Mammary epithelial cell (primary cell): ENCODE measurements at regions not wholly inside any gene's neighbourhood (a gene's known extent, or its start where the extent isn't known, plus 50 kb on each side); places are given as distances from the start of the nearest gene placed in this dataset.

ENCODE experiments used
- EZH2 ChIP-seq: IDR thresholded peaks from 2 replicates; pipeline ENCODE4 v1.6.1; 2012; ENCODE audit warnings: low read length, inconsistent platforms, borderline replicate concordance
- TF ChIP-seq, protein P1 (sequence below), 2 donors: IDR thresholded peaks in 1 of 2; conservative IDR thresholded peaks in 1 of 2; 2 replicates each; pipeline ENCODE4 v1.5.1; 2011 to 2012; ENCODE audit warnings: inconsistent platforms in 2 of 2, low read length in 2 of 2, mild to moderate bottlenecking in 2 of 2, control low read depth in 1 of 2, low read depth in 1 of 2; ENCODE audit not compliant: insufficient read depth in 1 of 2; ENCODE audit errors: extremely low read depth in 1 of 2

DNA sequence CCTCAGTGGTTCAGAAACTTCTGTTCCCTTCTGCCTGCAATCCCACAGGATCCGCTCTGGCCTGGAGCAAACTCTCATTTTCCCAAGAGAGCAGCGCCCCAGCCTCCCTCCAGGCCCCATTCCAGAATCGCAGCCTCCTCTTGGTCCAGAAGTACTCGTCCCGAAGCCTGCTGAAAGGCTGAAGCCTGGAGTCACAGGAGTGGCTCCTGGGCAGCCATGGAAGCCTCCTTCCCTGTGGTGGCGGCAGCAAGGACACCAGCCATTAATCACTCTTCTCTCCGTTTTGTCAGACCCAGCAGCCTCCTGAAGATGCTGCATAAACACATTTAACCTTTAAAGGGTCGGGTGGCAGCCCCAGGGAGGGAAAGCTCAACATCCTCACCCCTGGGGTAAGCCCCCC is 66.9 kb upstream of the TNRC6C start:
- TF ChIP-seq, protein P1, sequence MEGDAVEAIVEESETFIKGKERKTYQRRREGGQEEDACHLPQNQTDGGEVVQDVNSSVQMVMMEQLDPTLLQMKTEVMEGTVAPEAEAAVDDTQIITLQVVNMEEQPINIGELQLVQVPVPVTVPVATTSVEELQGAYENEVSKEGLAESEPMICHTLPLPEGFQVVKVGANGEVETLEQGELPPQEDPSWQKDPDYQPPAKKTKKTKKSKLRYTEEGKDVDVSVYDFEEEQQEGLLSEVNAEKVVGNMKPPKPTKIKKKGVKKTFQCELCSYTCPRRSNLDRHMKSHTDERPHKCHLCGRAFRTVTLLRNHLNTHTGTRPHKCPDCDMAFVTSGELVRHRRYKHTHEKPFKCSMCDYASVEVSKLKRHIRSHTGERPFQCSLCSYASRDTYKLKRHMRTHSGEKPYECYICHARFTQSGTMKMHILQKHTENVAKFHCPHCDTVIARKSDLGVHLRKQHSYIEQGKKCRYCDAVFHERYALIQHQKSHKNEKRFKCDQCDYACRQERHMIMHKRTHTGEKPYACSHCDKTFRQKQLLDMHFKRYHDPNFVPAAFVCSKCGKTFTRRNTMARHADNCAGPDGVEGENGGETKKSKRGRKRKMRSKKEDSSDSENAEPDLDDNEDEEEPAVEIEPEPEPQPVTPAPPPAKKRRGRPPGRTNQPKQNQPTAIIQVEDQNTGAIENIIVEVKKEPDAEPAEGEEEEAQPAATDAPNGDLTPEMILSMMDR (conservative IDR thresholded peaks at IDR 0.05 in 1 of 2, IDR thresholded peaks at IDR 0.05 in 1 of 2; ENCODE audit: extremely low read depth in 1 of 2, insufficient read depth in 1 of 2, low read depth in 1 of 2, low read length in 2 of 2): no peak
- TF ChIP-seq EZH2: no peak
